Urinary bladder (tissue), 3 donors: ENCODE measurements at regions not wholly inside any gene's neighbourhood (a gene's known extent, or its start where the extent isn't known, plus 50 kb on each side); places are given as distances from the start of the nearest gene placed in this dataset.
"Not testable (repeated sequence)": the region's sequence is repeated elsewhere in the genome, so short reads cannot be mapped to it uniquely, and the experiment has no call there.

Experiments
- DNase-seq: peaks from one replicate; pipeline ENCODE4 v3.0.0-alpha.2; 2015; ENCODE audit errors: extremely low spot score
- H3K27ac ChIP-seq: one replicate; pipeline ENCODE4 v1.5.1; 2013; ENCODE audit warnings: low read depth, mild to moderate bottlenecking, moderate library complexity
- H3K36me3 ChIP-seq: one replicate; pipeline ENCODE4 v1.6.1; 2013; ENCODE audit warnings: mild to moderate bottlenecking, moderate library complexity; ENCODE audit not compliant: insufficient read depth
- H3K4me1 ChIP-seq: one replicate; pipeline ENCODE4 v1.6.1; 2013; ENCODE audit warnings: mild to moderate bottlenecking, moderate library complexity; ENCODE audit not compliant: insufficient read depth
- H3K4me3 ChIP-seq: one replicate; pipeline ENCODE4 v1.5.1; 2013; ENCODE audit warnings: low read depth, low read length
- WGBS: extraction: QIAGEN DNeasy Blood & Tissue Kit; methylation state at CpG from one replicate; pipeline ENCODE4 v1.1.7; 2013; 5-methylcytosine and 5-hydroxymethylcytosine counted together
- donor health status: healthy with polysubstance abuse.
- donor health status: healthy.

DNA sequence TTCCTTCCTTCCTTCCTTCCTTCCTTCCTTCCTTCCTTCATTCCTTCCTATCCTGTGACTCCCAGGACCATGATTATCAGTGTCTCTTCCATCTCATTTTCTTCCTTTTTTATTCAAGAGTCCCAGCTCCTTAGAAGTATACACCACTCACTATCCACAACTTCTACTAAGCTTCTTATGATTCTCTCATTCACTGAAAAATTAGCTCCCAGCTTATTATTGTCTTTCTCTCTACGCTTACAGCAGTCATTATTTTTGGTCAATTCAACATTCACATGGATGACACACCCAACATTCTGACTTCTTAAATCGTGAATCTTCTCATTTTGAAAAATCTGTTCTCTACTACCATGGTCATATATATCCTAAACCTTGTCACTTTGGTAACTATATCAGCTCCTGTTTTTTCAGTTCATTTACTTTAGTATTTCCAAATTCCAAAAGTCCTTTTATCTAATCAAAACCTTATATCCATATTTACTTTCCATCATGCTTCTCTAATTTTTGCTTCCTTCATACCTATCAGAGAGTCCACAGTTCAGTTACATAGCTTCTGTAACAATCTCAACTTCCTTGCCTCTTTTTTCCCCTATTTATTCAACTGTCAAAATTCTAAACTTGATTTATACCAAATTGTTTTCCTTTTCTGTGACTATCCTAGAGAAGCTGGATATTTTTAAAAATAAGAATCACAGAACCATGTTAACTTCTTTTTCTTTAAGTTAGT is 677.5 kb downstream of the RAPGEF2 start:
- Histone ChIP-seq H3K36me3 (no peaks in the 10 kb centered on the region), H3K27ac (no peak overlapping the region), H3K4me3 (no peak overlapping the region), H3K4me1 (no peaks in the 10 kb centered on the region)
- WGBS: 94% methylated on average over 2 of the region's 2 CpGs
- DNase-seq: no peak

DNA sequence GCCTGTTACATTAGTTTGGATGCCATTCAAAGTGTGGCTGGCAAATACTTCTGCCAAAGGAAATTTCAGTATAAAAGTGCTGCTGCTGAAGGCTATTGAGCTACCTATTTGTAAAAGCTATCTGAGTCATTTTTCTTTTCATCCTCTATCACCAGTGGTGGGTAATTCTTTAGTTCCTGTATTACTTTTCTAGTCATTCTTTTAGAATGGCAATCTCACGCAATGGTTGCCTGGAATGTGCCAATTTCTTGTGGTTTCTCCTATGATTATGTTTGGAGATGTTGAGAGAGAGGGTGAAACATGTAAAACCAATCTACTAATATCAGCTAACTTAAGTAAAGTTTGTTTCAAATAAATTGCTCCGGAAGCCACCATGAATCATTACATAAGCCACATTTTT is 685.0 kb downstream of the RAPGEF2 start:
- Histone ChIP-seq H3K4me3 (no peak overlapping the region), H3K4me1 (no peaks in the 10 kb centered on the region), H3K36me3 (no peaks in the 10 kb centered on the region), H3K27ac (no peak overlapping the region)
- no peak for DNase-seq
- WGBS: 91% methylated on average over 2 of the region's 2 CpGs

DNA sequence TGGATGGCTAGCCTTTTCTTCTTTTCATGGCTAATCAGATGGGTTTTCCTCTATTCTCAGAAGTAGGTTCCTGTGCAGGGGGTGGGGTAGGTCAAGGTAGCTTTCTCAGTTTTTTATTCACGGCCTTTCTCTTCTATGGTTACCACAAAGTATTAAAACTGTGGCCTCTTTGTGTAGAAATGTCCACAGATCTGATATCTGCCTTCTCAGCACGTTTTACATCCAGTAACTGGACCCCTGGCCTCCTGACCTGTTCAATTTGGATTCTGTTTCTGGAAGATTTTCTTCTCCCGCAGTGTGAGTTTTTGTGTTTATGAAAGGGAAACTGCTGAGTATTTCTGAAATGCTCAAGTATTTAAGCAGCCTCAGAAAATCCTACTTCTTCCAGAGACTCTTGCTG is 688.5 kb downstream of the RAPGEF2 start:
- Histone ChIP-seq H3K4me1 (no peaks in the 10 kb centered on the region), H3K4me3 (no peak overlapping the region), H3K27ac (no peak overlapping the region), H3K36me3 (no peaks in the 10 kb centered on the region)
- DNase-seq: no peak
- 40% methylated on average over 3 of the region's 3 CpGs for WGBS

DNA sequence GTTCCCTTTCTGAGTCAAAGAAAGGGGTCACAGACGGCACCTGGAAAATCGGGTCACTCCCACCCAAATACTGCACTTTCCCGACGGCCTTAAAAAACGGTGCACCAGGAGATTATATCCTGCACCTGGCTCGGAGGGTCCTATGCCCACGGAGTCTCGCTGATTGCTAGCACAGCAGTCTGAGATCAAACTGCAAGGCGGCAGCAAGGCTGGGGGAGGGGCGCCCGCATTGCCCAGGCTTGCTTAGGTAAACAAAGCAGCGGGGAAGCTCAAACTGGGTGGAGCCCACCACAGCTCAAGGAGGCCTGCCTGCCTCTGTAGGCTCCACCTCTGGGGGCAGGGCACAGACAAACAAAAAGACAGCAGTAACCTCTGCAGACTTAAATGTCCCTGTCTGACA is 701.7 kb downstream of the RAPGEF2 start:
- not testable (repeated sequence) for DNase-seq, H3K4me3 ChIP-seq, H3K36me3 ChIP-seq, H3K4me1 ChIP-seq, H3K27ac ChIP-seq
- WGBS: 90% methylated on average over 12 of the region's 12 CpGs

DNA sequence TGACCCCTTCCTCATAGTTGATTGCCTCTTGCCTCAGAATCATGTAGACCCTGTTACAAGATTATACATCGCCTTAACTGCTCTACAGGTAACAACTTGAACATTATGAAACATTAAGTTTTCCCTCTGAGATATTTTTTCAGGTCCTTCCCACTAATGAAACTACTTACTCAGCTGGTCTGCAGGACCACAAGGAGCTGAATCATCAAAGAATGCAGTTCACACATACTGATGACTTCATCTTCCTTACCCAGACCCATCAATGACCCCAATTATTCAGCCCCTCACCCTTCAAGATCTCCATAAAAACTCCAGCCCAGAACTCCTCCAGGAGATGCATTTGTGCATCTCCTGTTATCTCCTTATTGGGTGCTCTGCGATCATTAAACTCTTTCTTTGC is 720.9 kb downstream of the RAPGEF2 start:
- H3K27ac ChIP-seq: no peak overlapping the region
- H3K36me3 ChIP-seq: no peaks in the 10 kb centered on the region
- H3K4me3 ChIP-seq: no peak overlapping the region
- 80% methylated on average over 2 of the region's 2 CpGs for WGBS
- no peaks in the 10 kb centered on the region for H3K4me1 ChIP-seq
- DNase-seq: no peak

DNA sequence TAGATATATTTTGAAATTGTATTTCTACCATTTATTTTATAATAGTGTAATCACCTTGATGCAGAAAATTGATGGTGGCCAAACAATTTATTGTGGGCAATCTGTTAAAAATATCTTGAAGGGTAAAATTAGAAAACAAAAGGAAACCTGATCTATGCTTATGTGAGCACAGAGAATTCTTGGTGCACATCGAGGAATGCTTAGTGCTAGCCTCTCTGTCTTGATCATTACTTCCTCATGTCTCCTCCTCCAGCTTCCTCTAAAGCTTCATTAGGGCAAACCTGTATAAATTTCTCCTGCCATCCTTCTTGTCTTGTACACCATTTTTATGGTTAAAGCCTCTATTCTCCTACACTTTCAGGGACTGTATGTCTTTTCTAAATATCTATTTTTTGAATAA is 725.8 kb downstream of the RAPGEF2 start:
- Histone ChIP-seq H3K4me1 (no peaks in the 10 kb centered on the region), H3K4me3 (no peak overlapping the region), H3K27ac (no peak overlapping the region), H3K36me3 (no peaks in the 10 kb centered on the region)
- no peak for DNase-seq
- WGBS: 66% methylated on average over 1 of the region's 1 CpG

DNA sequence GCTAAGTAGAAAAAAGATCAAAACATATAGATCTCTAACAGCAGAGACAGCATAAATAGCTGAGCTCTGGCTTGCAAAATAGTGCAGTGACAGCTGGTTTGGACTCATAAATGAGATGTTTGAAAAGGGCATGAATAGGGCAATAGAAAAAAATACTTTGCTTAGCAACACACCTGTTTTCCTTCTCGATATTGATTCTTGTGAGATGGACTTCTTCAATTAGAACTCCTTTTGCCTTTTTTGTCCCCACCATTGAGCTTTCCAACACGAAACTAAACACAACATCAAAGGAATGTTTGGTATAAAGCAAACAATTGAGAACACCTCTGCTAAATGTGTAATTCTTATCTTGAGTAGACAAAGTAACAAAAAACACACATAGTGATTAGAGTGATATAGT is 726.3 kb downstream of the RAPGEF2 start:
- no peak for DNase-seq
- 53% methylated on average over 2 of the region's 2 CpGs for WGBS
- H3K4me3 ChIP-seq: no peak overlapping the region
- no peaks in the 10 kb centered on the region for H3K4me1 ChIP-seq
- H3K27ac ChIP-seq: no peak overlapping the region
- no peaks in the 10 kb centered on the region for H3K36me3 ChIP-seq

DNA sequence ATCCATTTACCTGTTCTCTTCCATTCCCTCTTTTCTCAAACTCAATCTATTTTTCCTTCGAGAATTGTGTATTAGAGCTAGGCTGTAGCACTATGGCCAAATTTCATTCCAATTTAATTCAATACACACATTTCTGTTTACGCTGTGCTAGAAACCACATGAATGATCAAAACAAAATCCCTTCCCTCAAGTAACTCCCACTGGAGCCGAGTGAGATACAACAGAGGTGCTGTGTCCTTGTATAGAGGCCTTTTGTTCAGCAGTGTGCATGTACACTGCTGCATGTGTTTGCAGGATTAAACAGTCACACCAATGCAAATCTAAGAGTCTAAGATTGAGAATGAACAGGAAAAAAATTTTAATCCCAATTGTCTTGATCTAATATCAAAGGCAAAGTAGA is 734.2 kb downstream of the RAPGEF2 start:
- no peaks in the 10 kb centered on the region for H3K4me1 ChIP-seq
- no peaks in the 10 kb centered on the region for H3K36me3 ChIP-seq
- no peak overlapping the region for H3K4me3 ChIP-seq
- DNase-seq: no peak
- H3K27ac ChIP-seq: no peak overlapping the region
- 76% methylated on average over 3 of the region's 3 CpGs for WGBS

DNA sequence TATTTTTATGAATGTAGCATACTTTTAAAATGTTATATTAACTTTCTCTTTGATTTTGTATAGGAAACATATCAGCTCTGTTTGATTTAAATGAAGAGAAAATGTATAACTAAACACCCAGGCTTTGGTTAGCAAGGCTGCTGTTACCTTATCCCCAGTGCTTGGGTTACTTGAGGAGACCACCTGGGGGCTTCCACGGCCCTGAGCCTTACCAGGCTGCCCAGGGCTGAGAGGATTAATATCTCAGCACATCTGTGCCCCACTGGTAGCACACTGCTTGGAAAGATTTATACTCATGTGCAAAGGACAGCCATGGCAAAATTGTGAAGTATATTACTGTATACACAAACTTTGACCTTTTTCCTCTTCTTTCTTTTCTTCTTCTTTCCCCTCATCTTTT is 752.9 kb downstream of the RAPGEF2 start:
- no peak for DNase-seq
- no peaks in the 10 kb centered on the region for H3K4me1 ChIP-seq
- no peaks in the 10 kb centered on the region for H3K36me3 ChIP-seq
- H3K4me3 ChIP-seq: no peak overlapping the region
- no peak overlapping the region for H3K27ac ChIP-seq
- WGBS: 40% methylated on average over 1 of the region's 1 CpG

DNA sequence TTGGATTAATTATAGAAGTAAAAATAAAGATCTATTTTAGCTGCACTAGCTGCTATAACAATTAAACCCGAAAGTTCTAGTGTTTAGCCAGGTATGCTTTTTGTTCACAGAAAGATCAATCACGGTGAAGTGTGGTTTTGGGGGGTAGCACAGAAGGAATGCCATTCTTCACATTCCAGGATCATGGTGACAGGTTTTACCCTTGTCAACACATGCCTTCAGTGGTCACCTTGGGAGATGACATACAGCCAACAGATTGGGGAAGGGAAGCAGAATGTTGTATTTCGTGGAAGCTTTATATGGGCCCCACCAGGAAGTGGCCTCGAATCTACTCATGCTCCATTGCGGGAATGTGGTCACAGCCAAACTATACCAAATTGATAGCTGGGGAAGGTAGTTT is 753.6 kb downstream of the RAPGEF2 start:
- WGBS: 48% methylated on average over 5 of the region's 5 CpGs
- no peaks in the 10 kb centered on the region for H3K4me1 ChIP-seq
- no peaks in the 10 kb centered on the region for H3K36me3 ChIP-seq
- DNase-seq: no peak
- no peak overlapping the region for H3K27ac ChIP-seq
- no peak overlapping the region for H3K4me3 ChIP-seq

DNA sequence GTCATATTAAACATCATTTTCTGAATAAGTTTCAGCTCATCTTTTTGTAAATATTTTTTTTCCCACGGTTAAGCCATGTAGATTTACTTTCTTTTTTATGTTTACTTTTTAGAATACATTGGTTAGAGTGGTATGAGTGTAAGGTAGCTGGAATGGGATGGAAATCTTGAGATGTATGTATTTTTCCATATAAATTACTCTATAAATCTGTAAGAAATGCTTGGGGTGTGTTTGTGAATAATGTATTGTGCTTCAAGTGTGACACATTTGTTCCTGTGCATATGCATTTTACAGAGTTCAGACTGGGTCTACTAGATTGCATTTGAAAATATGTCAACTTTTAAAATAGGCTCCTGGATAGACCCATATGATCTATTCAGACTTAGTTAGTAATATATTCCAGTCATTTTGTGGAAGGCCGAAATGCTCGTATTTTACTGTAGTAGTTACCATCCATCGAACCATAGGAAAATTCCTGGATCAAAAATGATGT is 756.8 kb downstream of the RAPGEF2 start:
- Histone ChIP-seq H3K4me1 (no peaks in the 10 kb centered on the region), H3K4me3 (no peak overlapping the region), H3K36me3 (no peaks in the 10 kb centered on the region), H3K27ac (no peak overlapping the region)
- DNase-seq: no peak
- 92% methylated on average over 4 of the region's 4 CpGs for WGBS

DNA sequence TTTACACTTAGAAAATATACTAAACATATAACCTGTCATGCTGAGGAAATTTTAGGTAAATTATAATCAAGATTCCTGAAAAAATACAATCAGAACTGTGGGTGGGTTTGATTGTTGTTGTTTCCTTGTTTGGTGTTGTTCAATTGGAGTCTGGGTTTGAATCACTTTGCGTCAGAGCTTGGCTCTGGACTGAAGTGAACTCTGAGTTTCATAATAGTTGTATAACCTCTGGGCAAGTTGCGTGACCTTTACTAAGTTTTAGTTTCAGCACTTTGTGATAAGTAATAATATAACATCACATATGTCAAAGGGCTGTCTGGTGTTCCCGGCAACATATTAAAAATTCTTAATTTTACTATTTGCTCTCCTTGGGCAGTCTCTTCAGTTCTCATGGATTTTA is 758.1 kb downstream of the RAPGEF2 start:
- Histone ChIP-seq H3K36me3 (no peaks in the 10 kb centered on the region), H3K27ac (no peak overlapping the region), H3K4me3 (no peak overlapping the region), H3K4me1 (no peaks in the 10 kb centered on the region)
- DNase-seq: no peak
- 81% methylated on average over 3 of the region's 3 CpGs for WGBS

DNA sequence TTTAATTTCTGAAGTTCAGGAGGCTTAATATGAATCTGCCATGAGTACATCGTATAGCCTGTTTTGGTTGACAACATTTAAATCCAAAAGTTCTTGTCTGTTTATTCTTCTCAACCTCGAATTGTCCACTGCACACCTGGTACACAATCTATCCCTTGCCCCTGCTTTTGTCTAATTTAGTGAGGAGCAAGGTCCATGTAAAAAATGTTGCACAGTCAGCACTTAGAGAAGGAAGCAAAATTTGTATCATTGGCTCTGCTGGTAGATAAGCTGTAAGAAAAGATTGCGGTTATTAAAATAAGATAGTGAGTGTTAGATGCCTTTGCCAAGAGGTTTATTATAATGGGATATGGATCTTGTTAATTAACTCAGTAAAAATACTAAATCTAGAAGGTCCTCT is 761.5 kb downstream of the RAPGEF2 start:
- 70% methylated on average over 3 of the region's 3 CpGs for WGBS
- no peak for DNase-seq

DNA sequence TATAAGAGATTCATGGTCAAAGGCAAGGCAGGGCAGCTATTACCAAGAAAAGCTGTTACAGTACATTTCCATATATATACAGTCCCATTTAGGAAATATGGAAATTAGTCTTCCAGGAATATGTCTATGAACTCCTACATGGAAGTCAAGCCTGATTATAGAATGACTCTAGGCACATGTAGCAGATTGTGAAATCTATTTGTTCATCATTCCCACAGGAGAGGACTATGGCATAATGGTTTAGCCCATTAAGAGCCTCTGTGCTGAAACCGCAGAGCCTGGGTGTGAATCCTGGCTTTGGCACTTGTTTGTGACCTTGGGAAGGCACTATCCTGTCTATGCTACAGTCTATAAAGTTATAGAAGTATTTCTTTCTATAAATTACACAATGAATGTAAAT is 764.8 kb downstream of the RAPGEF2 start:
- WGBS: 93% methylated on average over 1 of the region's 1 CpG
- H3K4me3 ChIP-seq: no peak overlapping the region
- no peak overlapping the region for H3K27ac ChIP-seq
- H3K36me3 ChIP-seq: no peaks in the 10 kb centered on the region
- DNase-seq: no peak
- H3K4me1 ChIP-seq: no peaks in the 10 kb centered on the region

More for the DNA sequence above, 761.5 kb downstream of the RAPGEF2 start:
- H3K36me3 ChIP-seq: no peaks in the 10 kb centered on the region
- H3K4me3 ChIP-seq: no peak overlapping the region
- no peak overlapping the region for H3K27ac ChIP-seq
- no peaks in the 10 kb centered on the region for H3K4me1 ChIP-seq

DNA sequence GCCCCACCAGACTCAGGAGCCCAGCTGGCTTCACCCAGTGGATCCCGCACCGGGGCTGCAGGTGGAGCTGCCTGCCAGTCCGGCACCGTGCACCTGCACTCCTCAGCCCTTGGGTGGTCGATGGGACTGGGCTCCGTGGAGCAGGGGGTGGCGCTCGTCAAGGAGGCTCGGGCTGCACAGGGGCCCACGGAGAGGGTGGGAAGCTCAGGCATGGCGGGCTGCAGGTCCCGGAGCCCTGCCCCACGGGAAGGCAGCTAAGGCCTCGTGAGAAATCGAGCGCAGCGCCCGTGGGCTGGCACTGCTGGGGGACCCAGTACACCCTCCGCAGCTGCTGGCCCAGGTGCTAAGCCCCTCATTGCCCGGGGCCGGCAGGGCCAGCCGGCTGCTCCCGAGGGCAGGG is 766.1 kb downstream of the RAPGEF2 start:
- not testable (repeated sequence) for H3K27ac ChIP-seq, DNase-seq, H3K4me1 ChIP-seq, H3K4me3 ChIP-seq, H3K36me3 ChIP-seq
- WGBS: 95% methylated on average over 23 of the region's 23 CpGs
